ENCODE measurements at regions not wholly inside any gene's neighbourhood (a gene's known extent, or its start where the extent isn't known, plus 50 kb on each side); places are given as distances from the start of the nearest gene placed in this dataset.

GRCh38 chr5:164296603-164297080, 791.2 kb downstream of the MAT2B start:
- peaks cover 6% of the 10 kb centered on the region for H3K4me1 Mint-ChIP-seq (ENCODE audit: insufficient read depth, unreplicated experiment)
- TF ChIP-seq, protein P1, sequence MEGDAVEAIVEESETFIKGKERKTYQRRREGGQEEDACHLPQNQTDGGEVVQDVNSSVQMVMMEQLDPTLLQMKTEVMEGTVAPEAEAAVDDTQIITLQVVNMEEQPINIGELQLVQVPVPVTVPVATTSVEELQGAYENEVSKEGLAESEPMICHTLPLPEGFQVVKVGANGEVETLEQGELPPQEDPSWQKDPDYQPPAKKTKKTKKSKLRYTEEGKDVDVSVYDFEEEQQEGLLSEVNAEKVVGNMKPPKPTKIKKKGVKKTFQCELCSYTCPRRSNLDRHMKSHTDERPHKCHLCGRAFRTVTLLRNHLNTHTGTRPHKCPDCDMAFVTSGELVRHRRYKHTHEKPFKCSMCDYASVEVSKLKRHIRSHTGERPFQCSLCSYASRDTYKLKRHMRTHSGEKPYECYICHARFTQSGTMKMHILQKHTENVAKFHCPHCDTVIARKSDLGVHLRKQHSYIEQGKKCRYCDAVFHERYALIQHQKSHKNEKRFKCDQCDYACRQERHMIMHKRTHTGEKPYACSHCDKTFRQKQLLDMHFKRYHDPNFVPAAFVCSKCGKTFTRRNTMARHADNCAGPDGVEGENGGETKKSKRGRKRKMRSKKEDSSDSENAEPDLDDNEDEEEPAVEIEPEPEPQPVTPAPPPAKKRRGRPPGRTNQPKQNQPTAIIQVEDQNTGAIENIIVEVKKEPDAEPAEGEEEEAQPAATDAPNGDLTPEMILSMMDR (IDR thresholded peaks at IDR 0.05; ENCODE audit: unreplicated experiment) = no peak
- no TSS peak for BruUV-seq (replicated peaks)
- no peak overlapping the region for H3K27ac Mint-ChIP-seq (ENCODE audit: low read depth, unreplicated experiment)
- intact Hi-C loops (cut with micrococcal nuclease) = no loop called here
- ChIA-PET POLR2A (interaction anchor here (0.9 kb wide), 1 partner anchor 24 kb away, joined by 3 read pairs; no protein-coding TSS in a partner anchor), CTCF (interaction anchor here (1.0 kb wide), 1 partner anchor 208 kb away, joined by 3 read pairs; no protein-coding TSS in a partner anchor)
- H3K4me3 Mint-ChIP-seq (ENCODE audit: unreplicated experiment) = no peak overlapping the region
- H3K36me3 Mint-ChIP-seq (ENCODE audit: insufficient read depth, unreplicated experiment) = no peaks in the 10 kb centered on the region
- DNase-seq (ENCODE audit: unreplicated experiment) = no peak
- no peaks in the 10 kb centered on the region for H3K9me3 Mint-ChIP-seq (ENCODE audit: unreplicated experiment)
- no peaks in the 10 kb centered on the region for H3K27me3 Mint-ChIP-seq (ENCODE audit: insufficient read depth, unreplicated experiment)

DNA sequence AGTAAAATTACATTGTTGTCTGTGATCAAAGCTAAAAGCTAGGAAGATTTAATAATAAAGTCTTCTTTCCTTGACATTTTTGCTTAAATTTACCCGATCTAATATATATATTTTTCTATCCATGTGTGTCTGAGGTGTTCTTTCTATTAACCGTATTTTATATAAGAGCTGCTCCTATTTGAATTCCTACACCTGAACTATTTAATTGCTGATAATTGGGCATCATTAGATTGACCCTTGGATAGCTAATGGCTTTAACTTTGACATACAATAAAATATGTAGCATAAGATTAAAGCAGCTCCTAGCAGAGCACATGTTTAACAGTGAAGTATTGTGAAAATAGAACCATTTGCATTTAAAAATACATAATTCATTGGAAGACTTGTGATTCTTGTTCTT, 792.7 kb downstream of the MAT2B start:
- H3K27ac Mint-ChIP-seq (ENCODE audit: low read depth, unreplicated experiment) = no peak overlapping the region
- H3K36me3 Mint-ChIP-seq (ENCODE audit: insufficient read depth, unreplicated experiment) = no peaks in the 10 kb centered on the region
- ChIA-PET CTCF (no interaction called here), POLR2A (no interaction called here)
- intact Hi-C loops (cut with micrococcal nuclease) = no loop called here
- H3K9me3 Mint-ChIP-seq (ENCODE audit: unreplicated experiment) = no peaks in the 10 kb centered on the region
- no TSS peak for BruUV-seq (replicated peaks)
- H3K27me3 Mint-ChIP-seq (ENCODE audit: insufficient read depth, unreplicated experiment) = no peaks in the 10 kb centered on the region
- H3K4me3 Mint-ChIP-seq (ENCODE audit: unreplicated experiment) = no peak overlapping the region
- TF ChIP-seq, protein P1 (IDR thresholded peaks at IDR 0.05; ENCODE audit: unreplicated experiment) = no peak
- H3K4me1 Mint-ChIP-seq (ENCODE audit: insufficient read depth, unreplicated experiment) = peaks cover 19% of the 10 kb centered on the region
- DNase-seq (ENCODE audit: unreplicated experiment) = no peak

- ChIA-PET CTCF (interaction anchor here (1.0 kb wide), 1 partner anchor 35 kb away, joined by 5 read pairs; no protein-coding TSS in a partner anchor), POLR2A (interaction anchor here (0.9 kb wide), 1 partner anchor 29 kb away, joined by 3 read pairs; no protein-coding TSS in a partner anchor)
- H3K4me3 Mint-ChIP-seq (ENCODE audit: unreplicated experiment) = no peak overlapping the region
- no peaks in the 10 kb centered on the region for H3K36me3 Mint-ChIP-seq (ENCODE audit: insufficient read depth, unreplicated experiment)
- DNase-seq (ENCODE audit: unreplicated experiment) = no peak
- H3K27me3 Mint-ChIP-seq (ENCODE audit: insufficient read depth, unreplicated experiment) = no peaks in the 10 kb centered on the region
- H3K4me1 Mint-ChIP-seq (ENCODE audit: insufficient read depth, unreplicated experiment) = peaks cover 19% of the 10 kb centered on the region
- no TSS peak for BruUV-seq (replicated peaks)
- no peaks in the 10 kb centered on the region for H3K9me3 Mint-ChIP-seq (ENCODE audit: unreplicated experiment)
- no peak overlapping the region for H3K27ac Mint-ChIP-seq (ENCODE audit: low read depth, unreplicated experiment)
- TF ChIP-seq, protein P1 (IDR thresholded peaks at IDR 0.05; ENCODE audit: unreplicated experiment) = no peak
- intact Hi-C loops (cut with micrococcal nuclease) = no loop called here
Observed at GRCh38 chr5:164300295-164300694, 794.9 kb downstream of the MAT2B start.

DNA sequence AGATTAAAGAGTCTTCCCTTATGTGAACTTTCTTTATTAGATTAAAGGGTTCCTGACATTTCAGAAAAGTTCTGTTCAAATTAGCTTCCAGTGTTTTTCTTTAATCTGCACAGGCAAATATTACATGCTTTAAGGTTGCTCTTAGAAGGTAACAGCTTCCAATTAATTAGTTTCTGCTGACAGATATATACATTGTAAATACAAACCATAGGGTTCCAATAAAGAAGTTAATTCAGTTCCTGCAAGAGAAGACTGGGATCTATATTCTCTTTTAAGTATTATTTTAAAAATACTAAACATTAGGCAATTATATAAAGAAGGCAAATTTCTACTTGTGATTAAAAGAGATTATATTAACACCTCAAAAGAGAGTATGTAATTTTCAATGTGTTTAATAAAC, 795.7 kb downstream of the MAT2B start:
- peaks cover 16% of the 10 kb centered on the region for H3K4me1 Mint-ChIP-seq (ENCODE audit: insufficient read depth, unreplicated experiment)
- CTCF ChIA-PET = interaction anchor here (1.0 kb wide), 1 partner anchor 34 kb away, joined by 5 read pairs; no protein-coding TSS in a partner anchor

More for the DNA sequence above, 795.7 kb downstream of the MAT2B start:
- no peak for DNase-seq (ENCODE audit: unreplicated experiment)
- intact Hi-C loops (cut with micrococcal nuclease) = no loop called here
- no peak overlapping the region for H3K27ac Mint-ChIP-seq (ENCODE audit: low read depth, unreplicated experiment)
- no TSS peak for BruUV-seq (replicated peaks)
- H3K36me3 Mint-ChIP-seq (ENCODE audit: insufficient read depth, unreplicated experiment) = no peaks in the 10 kb centered on the region
- H3K4me3 Mint-ChIP-seq (ENCODE audit: unreplicated experiment) = no peak overlapping the region
- no peaks in the 10 kb centered on the region for H3K9me3 Mint-ChIP-seq (ENCODE audit: unreplicated experiment)
- H3K27me3 Mint-ChIP-seq (ENCODE audit: insufficient read depth, unreplicated experiment) = no peaks in the 10 kb centered on the region
- TF ChIP-seq, protein P1 (IDR thresholded peaks at IDR 0.05; ENCODE audit: unreplicated experiment) = no peak
- POLR2A ChIA-PET = interaction anchor here (0.9 kb wide), 1 partner anchor 30 kb away, joined by 3 read pairs; no protein-coding TSS in a partner anchor

All from MCF 10A (cell line).